Retinal pigment epithelial cell (primary cell): ENCODE measurements at regions not wholly inside any gene's neighbourhood (a gene's known extent, or its start where the extent isn't known, plus 50 kb on each side); places are given as distances from the start of the nearest gene placed in this dataset.

ENCODE experiments used
- DNase-seq: peaks from one replicate; pipeline ENCODE4 v3.0.0-alpha.2; 2010; ENCODE audit warnings: low read depth
- H3K4me3 ChIP-seq: 2 replicates; pipeline ENCODE4 v1.5.1; 2011; ENCODE audit warnings: mild to moderate bottlenecking, low read length, control low read depth, moderate library complexity
- CTCF ChIP-seq: conservative IDR thresholded peaks from 2 replicates; pipeline ENCODE4 v1.5.1; 2011; ENCODE audit warnings: low read depth, low read length, control low read depth, inconsistent platforms

GRCh38 chr4:36772154-36772516 is 472.4 kb upstream of the NWD2 start:
- no peak for DNase-seq
- TF ChIP-seq CTCF, result no peak
- no peak overlapping the region for H3K4me3 ChIP-seq

- DNase-seq, result no peak
- no peak for TF ChIP-seq CTCF
- H3K4me3 ChIP-seq, result no peak overlapping the region
Measured at GRCh38 chr4:36773467-36773866, 471.1 kb upstream of the NWD2 start.

GRCh38 chr4:36775544-36775943 is 469.0 kb upstream of the NWD2 start:
- TF ChIP-seq CTCF, result no peak
- no peak for DNase-seq
- H3K4me3 ChIP-seq, result no peak overlapping the region

- DNase-seq, result no peak
- H3K4me3 ChIP-seq, result no peak overlapping the region
- TF ChIP-seq CTCF, result no peak
Measured at GRCh38 chr4:36779601-36780000, 464.9 kb upstream of the NWD2 start.

- DNase-seq, result no peak
- no peak for TF ChIP-seq CTCF
- H3K4me3 ChIP-seq, result no peak overlapping the region
Measured at GRCh38 chr4:36785973-36786372, 458.6 kb upstream of the NWD2 start.

GRCh38 chr4:36786519-36786918 is 458.0 kb upstream of the NWD2 start:
- DNase-seq, result no peak
- TF ChIP-seq CTCF, result no peak
- H3K4me3 ChIP-seq, result no peak overlapping the region

- no peak for TF ChIP-seq CTCF
- DNase-seq, result no peak
- H3K4me3 ChIP-seq, result no peak overlapping the region
Measured at GRCh38 chr4:36794716-36795115, 449.8 kb upstream of the NWD2 start.
